NCI-H2227 (cell line): ENCODE measurements at regions not wholly inside any gene's neighbourhood (a gene's known extent, or its start where the extent isn't known, plus 50 kb on each side); places are given as distances from the start of the nearest gene placed in this dataset.

Experiments used
- DNase-seq: peaks from one replicate; lab custom pipeline; 2025; ENCODE audit not compliant: unreplicated experiment; lab: John Stamatoyannopoulos, UW

GRCh38 chr2:176467595-176467994 lies 198.4 kb downstream of the MTX2 start:
- DNase-seq: no peak

GRCh38 chr2:176468457-176469113 lies 199.3 kb downstream of the MTX2 start:
- DNase-seq: no peak

GRCh38 chr2:176470713-176471112 lies 201.5 kb downstream of the MTX2 start:
- DNase-seq: no peak

- DNase-seq: no peak
Observed at GRCh38 chr2:176471949-176472348, 202.7 kb downstream of the MTX2 start.

GRCh38 chr2:176473177-176473576 lies 203.9 kb downstream of the MTX2 start:
- DNase-seq: no peak

GRCh38 chr2:176473851-176474250 lies 204.6 kb downstream of the MTX2 start:
- DNase-seq: no peak

- DNase-seq: no peak
Observed at GRCh38 chr2:176477336-176477735, 208.1 kb downstream of the MTX2 start.

- DNase-seq: no peak
Observed at GRCh38 chr2:176479961-176480360, 210.7 kb downstream of the MTX2 start.

- no peak for DNase-seq
Observed at GRCh38 chr2:176482107-176482506, 212.9 kb downstream of the MTX2 start.

GRCh38 chr2:176483476-176483875 lies 214.2 kb downstream of the MTX2 start:
- no peak for DNase-seq

- no peak for DNase-seq
Observed at GRCh38 chr2:176483901-176484568, 214.8 kb downstream of the MTX2 start.

GRCh38 chr2:176484838-176485237 lies 215.6 kb downstream of the MTX2 start:
- no peak for DNase-seq

- DNase-seq: no peak
Observed at GRCh38 chr2:176488431-176488830, 219.2 kb downstream of the MTX2 start.

GRCh38 chr2:176490061-176490861 lies 221.0 kb downstream of the MTX2 start:
- peak; percentile 61 for DNase-seq

- no peak for DNase-seq
Observed at GRCh38 chr2:176491172-176491904, 222.1 kb downstream of the MTX2 start.

GRCh38 chr2:176492583-176492982 lies 223.3 kb downstream of the MTX2 start:
- no peak for DNase-seq

- no peak for DNase-seq
Observed at GRCh38 chr2:176493226-176493825, 224.1 kb downstream of the MTX2 start.

GRCh38 chr2:176493909-176494308 lies 224.7 kb downstream of the MTX2 start:
- DNase-seq: no peak

- no peak for DNase-seq
Observed at GRCh38 chr2:176494949-176495353, 225.7 kb downstream of the MTX2 start.

GRCh38 chr2:176495826-176496225 lies 226.6 kb downstream of the MTX2 start:
- DNase-seq: no peak

- no peak for DNase-seq
Observed at GRCh38 chr2:176496761-176497160, 227.5 kb downstream of the MTX2 start.
